H9 (cell line): ENCODE measurements at regions not wholly inside any gene's neighbourhood (a gene's known extent, or its start where the extent isn't known, plus 50 kb on each side); places are given as distances from the start of the nearest gene placed in this dataset.

ENCODE experiments used
- DNase-seq: peaks from one replicate; pipeline ENCODE4 v3.0.0-alpha.2; 2017
- H2AFZ ChIP-seq: one replicate; pipeline ENCODE4 v1.6.1; 2013; ENCODE audit warnings: mild to moderate bottlenecking, low read length, control low read depth, moderate library complexity
- H2AK5ac ChIP-seq: 2 replicates; pipeline ENCODE4 v1.6.1; 2013; ENCODE audit warnings: low read length, control low read depth, mixed read lengths; ENCODE audit not compliant: insufficient read length
- H2BK120ac ChIP-seq: one replicate; pipeline ENCODE4 v1.6.1; 2013; ENCODE audit warnings: low read depth, mild to moderate bottlenecking, low read length, control low read depth, inconsistent platforms; ENCODE audit not compliant: poor library complexity, severe bottlenecking
- H2BK12ac ChIP-seq: 2 replicates; pipeline ENCODE4 v1.6.1; 2013; ENCODE audit warnings: low read length, control low read depth, mixed read lengths, low read depth; ENCODE audit not compliant: insufficient read length
- H2BK15ac ChIP-seq: 2 replicates; pipeline ENCODE4 v1.6.1; 2013; ENCODE audit warnings: low read depth, low read length, control low read depth
- H2BK20ac ChIP-seq: one replicate; pipeline ENCODE4 v1.6.1; 2013; ENCODE audit warnings: low read depth, mild to moderate bottlenecking, low read length, control low read depth, inconsistent platforms; ENCODE audit not compliant: poor library complexity, severe bottlenecking
- H2BK5ac ChIP-seq: 2 replicates; pipeline ENCODE4 v1.6.1; 2013; ENCODE audit warnings: low read length, control low read depth, mixed read lengths; ENCODE audit not compliant: insufficient read length
- H3K14ac ChIP-seq: 2 replicates; pipeline ENCODE4 v1.6.1; 2013; ENCODE audit warnings: low read length, control low read depth; ENCODE audit not compliant: insufficient read depth
- H3K18ac ChIP-seq: 2 replicates; pipeline ENCODE4 v1.6.1; 2013; ENCODE audit warnings: low read depth, mild to moderate bottlenecking, mixed read lengths, low read length, control low read depth; ENCODE audit not compliant: insufficient read length
- H3K23ac ChIP-seq: 2 replicates; pipeline ENCODE4 v1.6.1; 2013; ENCODE audit warnings: low read length, control low read depth, mixed read lengths, low read depth; ENCODE audit not compliant: insufficient read length
- H3K23me2 ChIP-seq: 2 replicates; pipeline ENCODE4 v1.6.1; 2013; ENCODE audit warnings: low read depth, mild to moderate bottlenecking, mixed read lengths, low read length, control low read depth; ENCODE audit not compliant: insufficient read length, poor library complexity, severe bottlenecking
- H3K27ac ChIP-seq: 2 replicates; pipeline ENCODE4 v1.5.1; 2013; ENCODE audit warnings: low read length, control low read depth, mixed read lengths, low read depth; ENCODE audit not compliant: insufficient read length
- H3K27me3 ChIP-seq: 2 replicates; pipeline ENCODE4 v1.6.1; 2013; ENCODE audit warnings: low read length, control low read depth, inconsistent platforms; ENCODE audit not compliant: insufficient read depth
- H3K4ac ChIP-seq: 2 replicates; pipeline ENCODE4 v1.6.1; 2013; ENCODE audit warnings: low read depth, mild to moderate bottlenecking, control low read depth, inconsistent platforms, low read length, moderate library complexity
- H3K4me1 ChIP-seq: 2 replicates; pipeline ENCODE4 v1.6.1; 2013; ENCODE audit warnings: low read length, control low read depth, inconsistent platforms; ENCODE audit not compliant: insufficient read depth
- H3K4me2 ChIP-seq: 2 replicates; pipeline ENCODE4 v1.6.1; 2013; ENCODE audit warnings: low read length, control low read depth, mixed read lengths; ENCODE audit not compliant: insufficient read length, insufficient read depth
- H3K56ac ChIP-seq: 2 replicates; pipeline ENCODE4 v1.6.1; 2013; ENCODE audit warnings: low read depth, mild to moderate bottlenecking, mixed read lengths, low read length, control low read depth; ENCODE audit not compliant: insufficient read length
- H3K79me1 ChIP-seq: 2 replicates; pipeline ENCODE4 v1.6.1; 2013; ENCODE audit warnings: low read depth, mild to moderate bottlenecking, moderate library complexity, low read length, control low read depth, inconsistent platforms; ENCODE audit not compliant: insufficient read depth, poor library complexity, severe bottlenecking
- H3K79me2 ChIP-seq: 2 replicates; pipeline ENCODE4 v1.6.1; 2013; ENCODE audit warnings: low read length, control low read depth, inconsistent platforms; ENCODE audit not compliant: insufficient read depth
- H3K9ac ChIP-seq: 2 replicates; pipeline ENCODE4 v1.6.1; 2013; ENCODE audit warnings: low read length, control low read depth, mixed read lengths; ENCODE audit not compliant: insufficient read length; ENCODE audit errors: extremely low read depth
- H3K9me3 ChIP-seq: one replicate; pipeline ENCODE4 v1.6.1; 2013; ENCODE audit warnings: low read depth, low read length, inconsistent platforms; ENCODE audit not compliant: control insufficient read depth
- H3T11ph ChIP-seq: one replicate; pipeline ENCODE4 v1.6.1; 2013; ENCODE audit warnings: mild to moderate bottlenecking, low read length, control low read depth, inconsistent platforms
- H4K20me1 ChIP-seq: one replicate; pipeline ENCODE4 v1.6.1; 2013; ENCODE audit not compliant: control insufficient read depth, insufficient read length, insufficient read depth
- H4K5ac ChIP-seq: 2 replicates; pipeline ENCODE4 v1.6.1; 2013; ENCODE audit warnings: low read depth, mild to moderate bottlenecking, mixed read lengths, low read length, control low read depth; ENCODE audit not compliant: insufficient read length
- H4K8ac ChIP-seq: replicated peaks from 2 replicates; pipeline ENCODE4 v1.6.1; 2013; ENCODE audit warnings: low read length, control low read depth, mixed read lengths, low read depth; ENCODE audit not compliant: insufficient read length
- H4K91ac ChIP-seq: 2 replicates; pipeline ENCODE4 v1.6.1; 2013; ENCODE audit warnings: low read depth, mild to moderate bottlenecking, moderate library complexity, mixed read lengths, low read length, control low read depth; ENCODE audit not compliant: insufficient read length
- H3K27ac Mint-ChIP-seq, 3 experiments: 2 replicates in 2 of 3; 3 replicates in 1 of 3; pipeline ENCODE4 v1.8.0; 2020 to 2021; ENCODE audit warnings: mixed read lengths in 3 of 3, mild to moderate bottlenecking in 1 of 3, moderate library complexity in 1 of 3
- H3K27me3 Mint-ChIP-seq: 2 replicates; pipeline ENCODE4 v1.8.0; 2021; ENCODE audit warnings: low read depth, mild to moderate bottlenecking, moderate library complexity, mixed read lengths
- H3K36me3 Mint-ChIP-seq, 3 experiments: 2 replicates in 2 of 3; 3 replicates in 1 of 3; pipeline ENCODE4 v1.8.0; 2020 to 2021; ENCODE audit warnings: low read depth in 3 of 3, mixed read lengths in 3 of 3; ENCODE audit not compliant: insufficient read depth in 1 of 3
- H3K4me1 Mint-ChIP-seq, 2 experiments: 2 replicates each; pipeline ENCODE4 v1.8.0; 2020; ENCODE audit warnings: mixed read lengths in 2 of 2
- H3K4me3 Mint-ChIP-seq, 2 experiments: 2 replicates in 1 of 2; 3 replicates in 1 of 2; pipeline ENCODE4 v1.8.0; 2020 to 2021; ENCODE audit warnings: mild to moderate bottlenecking in 2 of 2, mixed read lengths in 2 of 2, moderate library complexity in 1 of 2
- H3K9me3 Mint-ChIP-seq, 2 experiments: 2 replicates in 1 of 2; 3 replicates in 1 of 2; pipeline ENCODE4 v1.8.0; 2020; ENCODE audit warnings: mild to moderate bottlenecking in 2 of 2, mixed read lengths in 2 of 2, moderate library complexity in 1 of 2
- WGBS: extraction: QIAGEN DNeasy Blood & Tissue Kit; methylation state at CpG from one replicate; pipeline ENCODE4 v1.1.7; 2013; ENCODE audit warnings: missing lambda C conversion rate, low lambda C conversion rate, mixed read lengths; ENCODE audit not compliant: insufficient read length; ENCODE audit errors: extremely low coverage; 5-methylcytosine and 5-hydroxymethylcytosine counted together
- TF ChIP-seq, protein P1 (sequence below): fragments of 200-600 bp; sonication (generic); conservative IDR thresholded peaks from 3 replicates; pipeline ENCODE4 v1.8.0; 2021; ENCODE audit warnings: antibody characterized with exemption, mild to moderate bottlenecking

DNA sequence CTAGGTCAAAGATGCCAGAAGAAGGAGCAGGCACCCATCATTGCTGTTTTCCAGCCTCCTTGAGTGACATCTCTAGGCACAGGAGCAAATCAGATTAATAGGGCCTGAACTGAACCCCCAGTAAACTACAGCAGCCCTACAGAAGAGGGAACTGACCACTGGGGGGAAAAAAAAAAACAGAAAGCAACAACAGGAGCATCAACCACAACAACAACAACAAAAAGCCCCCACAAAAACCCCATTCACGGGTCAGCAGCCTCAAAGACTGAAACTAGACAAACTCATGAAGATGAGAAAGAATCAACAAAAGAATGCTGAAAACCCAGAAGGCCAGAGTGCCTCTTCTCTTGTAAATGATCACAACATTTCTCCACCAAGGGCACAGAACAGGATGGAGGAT, 537.4 kb upstream of the BTBD3 start:
- H3K56ac ChIP-seq, result no peak overlapping the region
- H4K20me1 ChIP-seq, result no peaks in the 10 kb centered on the region
- Mint-ChIP-seq H3K36me3 (peaks cover 13 to 34% (median 25%) of the 10 kb centered on the region in 3 experiments; a peak in 6 of 7 replicates), H3K27me3 (no peaks in the 10 kb centered on the region; the same call in 1 of the 2 replicates), H3K4me3 (no peak overlapping the region), H3K4me1 (peaks cover 30 to 37% of the 10 kb centered on the region in 2 experiments), H3K27ac (peak overlapping the region in 1 of 3 experiments; percentile 80; a peak in 2 of 7 replicates), H3K9me3 (peaks cover 22 to 30% of the 10 kb centered on the region in 2 experiments; a peak in 4 of 5 replicates)
- H2AFZ ChIP-seq, result no peak overlapping the region
- H3K4me2 ChIP-seq, result no peak overlapping the region
- H3K14ac ChIP-seq, result no peak overlapping the region
- H2BK12ac ChIP-seq, result no peak overlapping the region
- no peak overlapping the region for H2BK15ac ChIP-seq
- no peak overlapping the region for H3K18ac ChIP-seq
- peak overlapping the region; percentile 82 for H2BK120ac ChIP-seq
- WGBS, result no CpG with 5 or more reads among the region's 1 CpG
- DNase-seq, result no peak
- H3K79me2 ChIP-seq, result no peaks in the 10 kb centered on the region
- no peak overlapping the region for H3K9ac ChIP-seq
- H4K8ac ChIP-seq, result no peak overlapping the region
- H3K79me1 ChIP-seq, result no peaks in the 10 kb centered on the region
- H3K27ac ChIP-seq, result no peak overlapping the region
- H3K9me3 ChIP-seq, result no peaks in the 10 kb centered on the region
- no peak overlapping the region for H3K4ac ChIP-seq
- no peaks in the 10 kb centered on the region for H3K27me3 ChIP-seq
- no peak overlapping the region for H2BK20ac ChIP-seq
- no peaks in the 10 kb centered on the region for H3K23me2 ChIP-seq
- no peak overlapping the region for H3T11ph ChIP-seq
- H4K5ac ChIP-seq, result no peak overlapping the region
- H3K23ac ChIP-seq, result no peak overlapping the region
- peaks cover 5% of the 10 kb centered on the region; the same call in 1 of the 2 replicates for H3K4me1 ChIP-seq
- TF ChIP-seq, protein P1, sequence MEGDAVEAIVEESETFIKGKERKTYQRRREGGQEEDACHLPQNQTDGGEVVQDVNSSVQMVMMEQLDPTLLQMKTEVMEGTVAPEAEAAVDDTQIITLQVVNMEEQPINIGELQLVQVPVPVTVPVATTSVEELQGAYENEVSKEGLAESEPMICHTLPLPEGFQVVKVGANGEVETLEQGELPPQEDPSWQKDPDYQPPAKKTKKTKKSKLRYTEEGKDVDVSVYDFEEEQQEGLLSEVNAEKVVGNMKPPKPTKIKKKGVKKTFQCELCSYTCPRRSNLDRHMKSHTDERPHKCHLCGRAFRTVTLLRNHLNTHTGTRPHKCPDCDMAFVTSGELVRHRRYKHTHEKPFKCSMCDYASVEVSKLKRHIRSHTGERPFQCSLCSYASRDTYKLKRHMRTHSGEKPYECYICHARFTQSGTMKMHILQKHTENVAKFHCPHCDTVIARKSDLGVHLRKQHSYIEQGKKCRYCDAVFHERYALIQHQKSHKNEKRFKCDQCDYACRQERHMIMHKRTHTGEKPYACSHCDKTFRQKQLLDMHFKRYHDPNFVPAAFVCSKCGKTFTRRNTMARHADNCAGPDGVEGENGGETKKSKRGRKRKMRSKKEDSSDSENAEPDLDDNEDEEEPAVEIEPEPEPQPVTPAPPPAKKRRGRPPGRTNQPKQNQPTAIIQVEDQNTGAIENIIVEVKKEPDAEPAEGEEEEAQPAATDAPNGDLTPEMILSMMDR, result no peak
- no peak overlapping the region for H2AK5ac ChIP-seq
- H2BK5ac ChIP-seq, result no peak overlapping the region
- H4K91ac ChIP-seq, result no peak overlapping the region
